ENCODE measurements at regions not wholly inside any gene's neighbourhood (a gene's known extent, or its start where the extent isn't known, plus 50 kb on each side); places are given as distances from the start of the nearest gene placed in this dataset.
"Not testable (repeated sequence)": the region's sequence is repeated elsewhere in the genome, so short reads cannot be mapped to it uniquely, and the experiment has no call there.

- DNase-seq (ENCODE audit: low read depth) (peak; percentile 23), FAIRE-seq (no peak)
- Histone ChIP-seq H3K4me3 (ENCODE audit: low read depth, low read length) (no peak overlapping the region), H3K36me3 (ENCODE audit: control insufficient read depth, insufficient read depth, low read length) (no peaks in the 10 kb centered on the region), H3K27me3 (ENCODE audit: control insufficient read depth, insufficient read depth, low read length) (no peaks in the 10 kb centered on the region)
- TF ChIP-seq CTCF (IDR thresholded peaks at IDR 0.05; ENCODE audit: insufficient read depth, low read length, severe bottlenecking) = peak; percentile 53
Measured at GRCh38 chr3:81995329-81995728, 233.9 kb upstream of the GBE1 start.

GRCh38 chr3:81989758-81990157 is 228.3 kb upstream of the GBE1 start:
- TF ChIP-seq CTCF (IDR thresholded peaks at IDR 0.05; ENCODE audit: insufficient read depth, low read length, severe bottlenecking) = no peak
- no peak for DNase-seq (ENCODE audit: low read depth)
- Histone ChIP-seq H3K36me3 (ENCODE audit: control insufficient read depth, insufficient read depth, low read length) (no peaks in the 10 kb centered on the region), H3K4me3 (ENCODE audit: low read depth, low read length) (no peak overlapping the region), H3K27me3 (ENCODE audit: control insufficient read depth, insufficient read depth, low read length) (no peaks in the 10 kb centered on the region)
- FAIRE-seq = no peak

GRCh38 chr3:81989274-81989673 is 227.8 kb upstream of the GBE1 start:
- H3K36me3 ChIP-seq (ENCODE audit: control insufficient read depth, insufficient read depth, low read length) = no peaks in the 10 kb centered on the region
- no peaks in the 10 kb centered on the region for H3K27me3 ChIP-seq (ENCODE audit: control insufficient read depth, insufficient read depth, low read length)
- no peak overlapping the region for H3K4me3 ChIP-seq (ENCODE audit: low read depth, low read length)
- DNase-seq (ENCODE audit: low read depth) = no peak
- no peak for FAIRE-seq
- TF ChIP-seq CTCF (IDR thresholded peaks at IDR 0.05; ENCODE audit: insufficient read depth, low read length, severe bottlenecking) = no peak

- H3K36me3 ChIP-seq (ENCODE audit: control insufficient read depth, insufficient read depth, low read length); FAIRE-seq; H3K4me3 ChIP-seq (ENCODE audit: low read depth, low read length); DNase-seq (ENCODE audit: low read depth); H3K27me3 ChIP-seq (ENCODE audit: control insufficient read depth, insufficient read depth, low read length): not testable (repeated sequence)
Measured at GRCh38 chr3:81987412-81987811, 226.0 kb upstream of the GBE1 start.

- no peak for DNase-seq (ENCODE audit: low read depth)
- Histone ChIP-seq H3K4me3 (ENCODE audit: low read depth, low read length) (no peak overlapping the region), H3K36me3 (ENCODE audit: control insufficient read depth, insufficient read depth, low read length) (no peaks in the 10 kb centered on the region), H3K27me3 (ENCODE audit: control insufficient read depth, insufficient read depth, low read length) (no peaks in the 10 kb centered on the region)
- FAIRE-seq = no peak
- no peak for TF ChIP-seq CTCF (IDR thresholded peaks at IDR 0.05; ENCODE audit: insufficient read depth, low read length, severe bottlenecking)
Measured at GRCh38 chr3:81985996-81986723, 224.7 kb upstream of the GBE1 start.

- no peak for FAIRE-seq
- no peaks in the 10 kb centered on the region for H3K27me3 ChIP-seq (ENCODE audit: control insufficient read depth, insufficient read depth, low read length)
- no peak for TF ChIP-seq CTCF (IDR thresholded peaks at IDR 0.05; ENCODE audit: insufficient read depth, low read length, severe bottlenecking)
- no peaks in the 10 kb centered on the region for H3K36me3 ChIP-seq (ENCODE audit: control insufficient read depth, insufficient read depth, low read length)
- no peak for DNase-seq (ENCODE audit: low read depth)
- H3K4me3 ChIP-seq (ENCODE audit: low read depth, low read length) = no peak overlapping the region
Measured at GRCh38 chr3:81983382-81983781, 221.9 kb upstream of the GBE1 start.

Measured in bronchial epithelial cell (primary cell).